Muscle layer of colon (tissue), 2 donors: ENCODE measurements at regions not wholly inside any gene's neighbourhood (a gene's known extent, or its start where the extent isn't known, plus 50 kb on each side); places are given as distances from the start of the nearest gene placed in this dataset.

Source experiments
- H3K27ac ChIP-seq: one replicate; pipeline ENCODE4 v1.7.0; 2013; ENCODE audit warnings: low read depth, mild to moderate bottlenecking, low read length, moderate library complexity
- H3K27me3 ChIP-seq, 2 donors: one replicate each; pipeline ENCODE4 v1.7.0; 2013; ENCODE audit warnings: low read length in 2 of 2, mild to moderate bottlenecking in 2 of 2; ENCODE audit not compliant: insufficient read depth in 2 of 2, control insufficient read depth in 1 of 2
- H3K36me3 ChIP-seq: one replicate; pipeline ENCODE4 v1.7.0; 2013; ENCODE audit warnings: mild to moderate bottlenecking, low read length; ENCODE audit not compliant: insufficient read depth
- H3K4me1 ChIP-seq: one replicate; pipeline ENCODE4 v1.7.0; 2013; ENCODE audit warnings: mild to moderate bottlenecking, low read length; ENCODE audit not compliant: insufficient read depth
- H3K4me3 ChIP-seq, 2 donors: one replicate each; pipeline ENCODE4 v1.7.0; 2013; ENCODE audit warnings: low read length in 2 of 2, low read depth in 1 of 2, mild to moderate bottlenecking in 1 of 2, moderate library complexity in 1 of 2
- H3K9ac ChIP-seq: one replicate; pipeline ENCODE4 v1.7.0; 2013; ENCODE audit warnings: low read length
- H3K9me3 ChIP-seq: one replicate; pipeline ENCODE4 v1.7.0; 2013; ENCODE audit warnings: mild to moderate bottlenecking, low read length
- donor health status: abdominal sarcoma.
- donor health status: Adenocarcinoma of cecum.

- Histone ChIP-seq H3K9ac (no peak overlapping the region), H3K4me3 (no peak overlapping the region), H3K36me3 (no peaks in the 10 kb centered on the region), H3K27ac (no peak overlapping the region), H3K9me3 (no peaks in the 10 kb centered on the region), H3K27me3 (no peaks in the 10 kb centered on the region), H3K4me1 (no peaks in the 10 kb centered on the region)
These were observed 209.1 kb upstream of the CCL2 start for GRCh38 chr17:34045990-34046389.

DNA sequence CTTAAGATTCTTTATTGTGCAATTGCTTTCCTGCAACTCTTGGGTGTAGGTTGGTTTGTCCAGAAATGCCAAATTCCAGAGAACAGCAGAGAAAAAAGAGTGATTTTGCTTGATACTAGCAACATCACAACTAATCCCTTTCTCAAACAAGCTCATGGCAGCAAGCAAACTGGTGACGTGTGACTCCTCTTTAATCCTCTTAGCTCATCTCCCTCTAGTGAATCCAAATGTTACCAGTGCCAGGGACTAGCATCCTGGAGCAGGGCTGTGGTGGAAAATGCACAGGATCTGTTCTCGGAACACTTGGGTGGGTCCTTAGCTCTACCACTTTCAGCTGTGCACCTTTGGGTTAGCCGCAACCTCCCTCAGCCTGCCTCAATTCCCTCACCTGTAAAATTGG lies 204.0 kb upstream of the CCL2 start:
- Histone ChIP-seq H3K27ac (no peak overlapping the region), H3K36me3 (no peaks in the 10 kb centered on the region), H3K9me3 (no peaks in the 10 kb centered on the region), H3K27me3 (no peaks in the 10 kb centered on the region), H3K4me3 (no peak overlapping the region), H3K4me1 (no peaks in the 10 kb centered on the region), H3K9ac (no peak overlapping the region)

DNA sequence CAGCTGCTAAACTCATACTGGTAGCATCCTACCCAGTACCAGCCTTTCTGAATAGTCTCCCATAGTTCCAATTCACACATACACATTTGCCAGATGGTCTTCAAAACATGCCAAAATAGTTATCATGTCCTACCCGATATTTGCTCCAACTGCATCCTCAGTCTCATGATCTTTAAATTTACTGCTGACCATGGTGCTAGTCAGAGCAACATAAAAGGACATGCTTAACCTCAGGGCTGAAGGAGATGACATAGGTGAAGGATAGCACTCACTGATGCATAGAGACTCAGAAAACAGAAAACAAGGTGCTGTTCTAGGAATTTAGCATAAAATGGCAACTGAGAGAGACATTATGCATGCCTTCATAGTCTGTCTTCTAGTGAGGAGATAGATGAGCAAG lies 200.6 kb upstream of the CCL2 start:
- Histone ChIP-seq H3K9ac (no peak overlapping the region), H3K4me1 (no peaks in the 10 kb centered on the region), H3K27ac (no peak overlapping the region), H3K36me3 (no peaks in the 10 kb centered on the region), H3K27me3 (no peaks in the 10 kb centered on the region), H3K9me3 (no peaks in the 10 kb centered on the region), H3K4me3 (no peak overlapping the region)

DNA sequence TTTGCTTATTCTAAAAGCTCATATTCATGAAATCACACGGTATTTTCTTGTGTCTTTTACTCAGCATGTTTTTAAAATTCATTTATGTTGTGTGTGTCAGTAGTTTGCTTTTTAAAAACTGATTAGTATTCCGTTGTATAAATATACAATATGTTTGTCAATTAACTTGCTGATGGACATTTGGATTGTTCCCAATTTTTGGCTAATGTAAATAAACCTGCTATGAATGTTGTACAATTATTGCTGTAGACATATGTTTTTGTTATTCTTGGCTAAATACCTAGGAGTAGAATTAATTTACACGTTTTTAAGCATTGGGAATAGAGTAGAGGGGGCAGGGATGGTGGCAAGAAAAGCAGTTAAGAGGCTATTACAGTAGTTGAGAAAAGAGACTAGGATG lies 199.5 kb upstream of the CCL2 start:
- H3K27ac ChIP-seq, result no peak overlapping the region
- H3K9me3 ChIP-seq, result no peaks in the 10 kb centered on the region
- H3K36me3 ChIP-seq, result no peaks in the 10 kb centered on the region
- no peak overlapping the region for H3K9ac ChIP-seq
- no peaks in the 10 kb centered on the region for H3K4me1 ChIP-seq
- no peaks in the 10 kb centered on the region for H3K27me3 ChIP-seq
- H3K4me3 ChIP-seq, result no peak overlapping the region

- no peaks in the 10 kb centered on the region for H3K9me3 ChIP-seq
- H3K27ac ChIP-seq, result no peak overlapping the region
- no peaks in the 10 kb centered on the region for H3K36me3 ChIP-seq
- H3K9ac ChIP-seq, result no peak overlapping the region
- no peak overlapping the region for H3K4me3 ChIP-seq
- no peaks in the 10 kb centered on the region for H3K27me3 ChIP-seq
- H3K4me1 ChIP-seq, result no peaks in the 10 kb centered on the region
These were observed 195.5 kb upstream of the CCL2 start for GRCh38 chr17:34059423-34060220.

DNA sequence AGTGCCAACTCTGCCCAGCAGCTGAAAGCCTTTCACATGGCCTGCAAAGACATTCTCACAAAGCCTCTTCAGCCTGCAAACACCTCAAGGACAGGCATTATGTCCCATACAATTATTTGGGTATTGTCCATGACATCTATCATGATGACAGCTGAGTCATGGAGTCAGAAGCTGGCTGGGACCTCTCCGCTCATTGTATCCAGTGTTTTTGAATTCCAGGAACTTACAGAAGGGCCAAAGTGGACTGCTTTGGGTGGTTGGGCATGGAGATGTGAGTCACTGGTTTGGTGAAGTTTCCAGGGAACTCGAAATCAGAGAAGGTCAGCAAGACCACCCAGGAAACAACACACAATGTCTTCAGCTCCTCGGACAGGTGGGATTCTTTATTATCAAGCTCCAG lies 188.6 kb upstream of the CCL2 start:
- Histone ChIP-seq H3K4me3 (no peak overlapping the region), H3K27me3 (no peaks in the 10 kb centered on the region), H3K4me1 (no peaks in the 10 kb centered on the region), H3K27ac (no peak overlapping the region), H3K9me3 (no peaks in the 10 kb centered on the region), H3K36me3 (no peaks in the 10 kb centered on the region), H3K9ac (no peak overlapping the region)

DNA sequence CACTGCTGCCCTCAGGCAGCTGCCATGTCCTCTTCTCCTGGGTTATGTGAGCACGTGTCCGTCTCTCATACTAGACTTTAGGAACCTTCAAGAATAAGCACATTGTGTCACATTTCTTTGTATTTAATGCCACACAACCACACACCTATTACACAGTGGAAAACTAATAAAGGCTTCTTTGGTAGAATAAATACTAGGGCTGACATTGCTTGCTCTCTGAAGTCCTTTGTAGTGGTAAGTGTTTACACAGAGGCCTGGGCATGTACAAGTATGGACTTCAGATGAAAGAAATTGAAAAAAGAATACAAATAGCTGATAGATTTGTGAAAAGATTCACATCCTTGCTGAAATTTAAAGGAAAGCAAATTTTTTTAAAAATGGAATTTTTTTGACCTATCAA lies 188.1 kb upstream of the CCL2 start:
- Histone ChIP-seq H3K9ac (no peak overlapping the region), H3K27me3 (no peaks in the 10 kb centered on the region), H3K4me1 (no peaks in the 10 kb centered on the region), H3K27ac (no peak overlapping the region), H3K36me3 (no peaks in the 10 kb centered on the region), H3K9me3 (no peaks in the 10 kb centered on the region), H3K4me3 (no peak overlapping the region)

- Histone ChIP-seq H3K9ac (no peak overlapping the region), H3K27me3 (no peaks in the 10 kb centered on the region), H3K27ac (no peak overlapping the region), H3K9me3 (no peaks in the 10 kb centered on the region), H3K36me3 (no peaks in the 10 kb centered on the region), H3K4me1 (no peaks in the 10 kb centered on the region), H3K4me3 (no peak overlapping the region)
These were observed 186.5 kb upstream of the CCL2 start for GRCh38 chr17:34068571-34068970.

- H3K27me3 ChIP-seq, result no peaks in the 10 kb centered on the region
- no peaks in the 10 kb centered on the region for H3K4me1 ChIP-seq
- H3K36me3 ChIP-seq, result no peaks in the 10 kb centered on the region
- H3K4me3 ChIP-seq, result no peak overlapping the region
- H3K27ac ChIP-seq, result no peak overlapping the region
- no peaks in the 10 kb centered on the region for H3K9me3 ChIP-seq
- H3K9ac ChIP-seq, result no peak overlapping the region
These were observed 184.4 kb upstream of the CCL2 start for GRCh38 chr17:34070712-34071111.

DNA sequence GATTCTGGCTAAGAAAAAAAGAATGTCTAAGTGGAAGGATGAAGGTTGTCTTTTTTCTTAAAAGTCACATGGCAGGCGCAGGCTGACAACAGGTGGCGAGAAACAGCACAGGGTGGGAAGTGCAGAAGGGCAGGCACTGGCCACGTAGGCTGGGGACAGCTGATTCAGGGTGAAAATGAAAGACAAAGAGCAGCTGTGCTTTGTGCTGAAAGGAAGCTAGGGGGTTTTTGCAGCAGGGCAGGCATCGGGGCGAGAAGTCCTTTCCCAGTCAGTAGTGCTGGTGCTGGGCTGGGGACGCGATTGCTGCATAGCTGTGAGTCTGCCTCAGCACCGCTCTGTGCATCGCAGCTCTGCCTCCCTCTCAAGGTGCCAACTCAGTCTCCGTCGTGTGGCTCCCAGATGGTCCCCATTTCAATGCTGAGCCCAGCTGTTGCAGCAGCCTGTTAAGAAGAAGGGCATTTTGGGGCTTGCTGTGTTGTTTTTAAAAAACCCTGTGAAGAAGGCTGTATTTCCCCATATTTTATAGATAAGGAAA lies 183.1 kb upstream of the CCL2 start:
- Histone ChIP-seq H3K4me3 (no peak overlapping the region), H3K9ac (no peak overlapping the region), H3K27ac (no peak overlapping the region), H3K27me3 (no peaks in the 10 kb centered on the region), H3K36me3 (no peaks in the 10 kb centered on the region), H3K4me1 (no peaks in the 10 kb centered on the region), H3K9me3 (no peaks in the 10 kb centered on the region)

DNA sequence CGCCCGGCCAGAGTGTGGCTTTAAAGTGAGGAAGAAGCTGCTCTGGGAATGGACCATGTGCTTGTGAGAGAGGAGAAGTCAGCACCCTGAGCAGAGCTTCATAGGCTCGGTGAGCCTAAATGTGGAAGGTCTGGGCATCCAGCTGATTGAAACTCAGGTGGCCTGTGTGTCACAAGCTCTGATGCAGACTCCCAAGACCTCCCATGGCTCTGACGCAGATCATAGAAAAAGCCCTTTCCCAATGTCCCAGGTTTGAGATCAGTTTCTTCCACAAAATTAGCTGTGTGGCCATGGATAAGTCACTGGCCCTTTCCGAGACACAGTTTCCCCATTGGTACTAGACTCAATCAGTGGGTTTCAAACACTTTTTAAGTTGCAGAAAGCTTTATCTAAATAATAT lies 180.0 kb upstream of the CCL2 start:
- Histone ChIP-seq H3K9me3 (no peaks in the 10 kb centered on the region), H3K4me1 (no peaks in the 10 kb centered on the region), H3K36me3 (no peaks in the 10 kb centered on the region), H3K9ac (no peak overlapping the region), H3K27me3 (peaks cover 0 to 4% of the 10 kb centered on the region in 2 donors), H3K27ac (no peak overlapping the region), H3K4me3 (no peak overlapping the region)
